ENCODE measurements at regions not wholly inside any gene's neighbourhood (a gene's known extent, or its start where the extent isn't known, plus 50 kb on each side); places are given as distances from the start of the nearest gene placed in this dataset.

DNA sequence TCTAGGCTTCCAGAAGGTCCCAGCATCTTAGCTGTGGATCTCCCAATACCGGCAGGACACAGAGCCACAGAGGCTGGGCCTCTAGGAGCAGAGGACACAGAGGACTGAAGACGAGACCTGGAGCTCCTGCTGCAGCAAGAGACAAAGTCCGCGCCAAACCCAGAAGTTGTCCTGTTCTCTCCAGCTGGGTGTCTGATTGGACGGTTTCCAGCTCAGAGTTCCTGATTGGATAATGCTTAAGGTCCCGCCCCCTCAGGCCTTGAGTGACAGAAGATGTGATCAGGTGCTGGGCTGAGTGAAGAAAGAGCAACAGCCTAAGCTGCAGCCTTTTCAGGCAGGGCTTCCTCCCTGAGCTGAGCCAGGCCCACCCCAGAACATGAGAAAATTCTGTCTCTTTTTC, 59.9 kb upstream of the ZNF85 start:
- H3K79me2 ChIP-seq (ENCODE audit: low read depth): no peaks in the 10 kb centered on the region
- intact Hi-C loops (cut with micrococcal nuclease; ENCODE audit: unreplicated experiment): no loop called here
- no peaks in the 10 kb centered on the region for H3K36me3 ChIP-seq (ENCODE audit: low read depth)
- TF ChIP-seq EZH2 (IDR thresholded peaks at IDR 0.05; ENCODE audit: low read depth) (no peak), CTCF (conservative IDR thresholded peaks at IDR 0.05) (no peak)
- H3K4me2 ChIP-seq: no peak overlapping the region
- 0 out of 2 replicates have a peak, but pooled peaks cover 4% of the 10 kb centered on the region for H3K9me3 ChIP-seq (ENCODE audit: insufficient read depth, low read depth)
- no peaks in the 10 kb centered on the region for H3F3A ChIP-seq (ENCODE audit: insufficient read depth, low read depth)
- no peak overlapping the region for H2AFZ ChIP-seq
- no TSS peak for BruUV-seq (replicated peaks)
- POLR2A ChIA-PET (ENCODE audit: unreplicated experiment): no interaction called here
- DNase-seq: no peak
- no peaks in the 10 kb centered on the region for H4K20me1 ChIP-seq (ENCODE audit: insufficient read depth)
- no peaks in the 10 kb centered on the region for H3K27me3 ChIP-seq (ENCODE audit: insufficient read depth, low read depth)
- H3K27ac ChIP-seq: no peak overlapping the region
- H3K9me2 ChIP-seq (ENCODE audit: insufficient read depth): no peaks in the 10 kb centered on the region
- CTCF ChIA-PET: no interaction called here
- no peaks in the 10 kb centered on the region for H3K4me1 ChIP-seq (replicated peaks; ENCODE audit: insufficient read depth)
- H3K4me3 ChIP-seq: no peak overlapping the region
